Dendritic cell treated with granulocyte-macrophage colony-stimulating factor and Interleukin-4, amounts not matched to agents 40 ng/mL and 50 ng/mL, for 4 days (primary cell): ENCODE measurements at regions not wholly inside any gene's neighbourhood (a gene's known extent, or its start where the extent isn't known, plus 50 kb on each side); places are given as distances from the start of the nearest gene placed in this dataset.
"Not testable (repeated sequence)": the region's sequence is repeated elsewhere in the genome, so short reads cannot be mapped to it uniquely, and the experiment has no call there.

Experiments used
- H3K27ac Mint-ChIP-seq: one replicate; pipeline ENCODE4 v1.8.0; 2022; ENCODE audit warnings: mild to moderate bottlenecking, mixed read lengths
- H3K27me3 Mint-ChIP-seq: one replicate; pipeline ENCODE4 v1.8.0; 2022; ENCODE audit warnings: mild to moderate bottlenecking, mixed read lengths
- H3K36me3 Mint-ChIP-seq: one replicate; pipeline ENCODE4 v1.8.0; 2022; ENCODE audit warnings: low read depth, mixed read lengths
- H3K4me1 Mint-ChIP-seq: one replicate; pipeline ENCODE4 v1.8.0; 2022; ENCODE audit warnings: low read depth, mixed read lengths
- H3K4me3 Mint-ChIP-seq: one replicate; pipeline ENCODE4 v1.8.0; 2022; ENCODE audit warnings: mild to moderate bottlenecking, moderate library complexity, mixed read lengths
- H3K9me3 Mint-ChIP-seq: one replicate; pipeline ENCODE4 v1.8.0; 2022; ENCODE audit warnings: mixed read lengths
- intact Hi-C: fragments of 100-400 bp; cut with micrococcal nuclease; formaldehyde crosslinking; loops from one replicate; pipeline ENCODE4 v1.15.0; 2022

DNA sequence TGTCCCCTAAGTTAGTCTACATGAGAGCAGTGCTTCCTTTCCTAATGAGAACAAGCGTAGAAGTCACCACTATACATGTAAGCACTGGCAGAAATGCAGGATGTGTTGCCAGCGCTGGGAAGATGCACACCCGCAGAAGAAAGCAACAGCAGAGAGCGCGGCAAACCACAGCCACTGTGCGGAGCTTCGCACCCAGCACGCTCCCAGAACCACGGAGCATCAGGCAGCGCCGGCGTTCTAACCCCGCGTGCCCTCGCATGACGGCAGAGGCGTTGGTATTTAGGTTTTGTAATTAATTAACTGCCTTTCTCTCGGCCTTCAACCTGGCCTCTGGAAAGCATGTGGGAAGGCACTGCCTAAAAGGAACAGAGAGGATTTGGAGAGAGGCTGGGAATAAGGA is 69.1 kb downstream of the OLIG1 start:
- Mint-ChIP-seq H3K4me1 (no peaks in the 10 kb centered on the region), H3K27ac (no peak overlapping the region), H3K36me3 (no peaks in the 10 kb centered on the region), H3K4me3 (no peak overlapping the region), H3K27me3 (peaks cover 10% of the 10 kb centered on the region), H3K9me3 (no peaks in the 10 kb centered on the region)
- intact Hi-C loops, result no loop called here

DNA sequence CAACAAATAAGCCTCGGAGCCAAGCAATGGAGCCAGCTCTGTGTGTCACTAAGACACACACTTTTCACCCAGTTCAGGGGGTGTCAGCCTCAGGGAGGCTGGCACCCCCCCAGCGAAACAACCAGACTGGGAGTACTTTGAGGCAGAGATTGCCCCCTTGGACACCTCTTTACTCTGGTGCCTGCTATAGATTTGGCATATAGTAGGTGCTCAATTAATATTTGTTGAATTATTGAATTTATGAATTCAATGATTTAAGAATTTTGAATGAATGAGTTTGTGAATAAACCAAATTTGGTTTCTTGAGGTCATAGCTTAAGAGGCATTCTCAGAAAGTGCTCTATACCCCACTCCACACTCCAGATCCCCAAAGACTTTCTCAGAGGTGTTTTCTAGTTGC is 70.3 kb downstream of the OLIG1 start:
- Mint-ChIP-seq H3K9me3 (no peaks in the 10 kb centered on the region), H3K27ac (no peak overlapping the region), H3K4me3 (no peak overlapping the region), H3K27me3 (peaks cover 11% of the 10 kb centered on the region), H3K36me3 (no peaks in the 10 kb centered on the region), H3K4me1 (no peaks in the 10 kb centered on the region)
- intact Hi-C loops, result no loop called here

DNA sequence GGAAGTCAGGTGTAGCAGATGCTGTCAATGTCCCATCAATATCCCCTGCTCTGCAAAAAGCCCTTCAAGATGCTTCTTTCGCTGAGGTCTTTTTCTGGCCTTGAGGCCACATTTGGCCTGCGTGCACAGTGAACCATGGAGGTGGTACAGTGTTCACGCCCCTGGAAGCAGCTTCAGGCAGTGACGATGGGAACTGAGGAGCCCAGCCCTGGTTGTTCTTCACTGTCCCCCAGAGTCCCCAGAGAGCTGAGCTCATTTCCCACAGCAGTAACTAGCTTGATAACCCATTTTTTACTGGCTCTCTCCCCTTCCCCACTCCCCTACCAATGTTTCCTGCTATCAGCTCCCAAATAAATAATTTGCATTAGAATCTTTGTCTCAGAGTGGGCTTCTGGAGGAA is 76.5 kb downstream of the OLIG1 start:
- H3K36me3 Mint-ChIP-seq, result no peaks in the 10 kb centered on the region
- no peaks in the 10 kb centered on the region for H3K9me3 Mint-ChIP-seq
- H3K4me1 Mint-ChIP-seq, result peaks cover 1% of the 10 kb centered on the region
- H3K27ac Mint-ChIP-seq, result no peak overlapping the region
- intact Hi-C loops, result no loop called here
- H3K27me3 Mint-ChIP-seq, result peaks cover 24% of the 10 kb centered on the region
- no peak overlapping the region for H3K4me3 Mint-ChIP-seq

GRCh38 chr21:33149181-33149580 is 79.2 kb downstream of the OLIG1 start:
- peaks cover 14% of the 10 kb centered on the region for H3K4me1 Mint-ChIP-seq
- intact Hi-C loops, result no loop called here
- H3K27ac Mint-ChIP-seq, result no peak overlapping the region
- H3K4me3 Mint-ChIP-seq, result no peak overlapping the region
- H3K27me3 Mint-ChIP-seq, result peaks cover 40% of the 10 kb centered on the region
- H3K9me3 Mint-ChIP-seq, result no peaks in the 10 kb centered on the region
- H3K36me3 Mint-ChIP-seq, result no peaks in the 10 kb centered on the region

DNA sequence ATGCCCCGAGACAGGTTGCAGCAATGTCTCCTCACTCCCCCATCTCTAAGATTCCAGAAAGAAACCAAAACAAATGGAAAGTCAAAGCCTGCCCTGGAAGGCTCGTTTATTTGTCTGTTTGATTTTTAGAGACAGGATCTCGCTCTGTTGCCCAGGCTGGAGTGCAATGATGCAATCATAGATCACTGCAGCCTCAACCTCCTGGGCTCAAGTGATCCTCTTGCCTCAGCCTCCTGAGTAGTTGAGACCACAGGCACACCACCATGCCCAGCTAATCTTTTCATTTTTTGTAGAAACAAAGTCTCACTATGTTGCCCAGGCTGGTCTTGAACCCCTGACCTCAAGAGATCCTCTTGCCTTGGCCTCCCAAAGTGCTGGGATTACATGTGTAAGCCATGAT is 78.8 kb upstream of the IFNAR2 start:
- Mint-ChIP-seq H3K4me1 (peaks cover 14% of the 10 kb centered on the region), H3K27me3 (peaks cover 36% of the 10 kb centered on the region)
- H3K27ac Mint-ChIP-seq, intact Hi-C loops, H3K9me3 Mint-ChIP-seq, H3K4me3 Mint-ChIP-seq, H3K36me3 Mint-ChIP-seq: not testable (repeated sequence)

GRCh38 chr21:33151941-33152731 is 77.6 kb upstream of the IFNAR2 start:
- Mint-ChIP-seq H3K4me1 (peaks cover 14% of the 10 kb centered on the region), H3K27ac (peak overlapping the region; percentile 70), H3K4me3 (peak overlapping the region; percentile 41), H3K36me3 (no peaks in the 10 kb centered on the region), H3K9me3 (no peaks in the 10 kb centered on the region), H3K27me3 (peaks cover 39% of the 10 kb centered on the region)
- intact Hi-C loops, result no loop called here

DNA sequence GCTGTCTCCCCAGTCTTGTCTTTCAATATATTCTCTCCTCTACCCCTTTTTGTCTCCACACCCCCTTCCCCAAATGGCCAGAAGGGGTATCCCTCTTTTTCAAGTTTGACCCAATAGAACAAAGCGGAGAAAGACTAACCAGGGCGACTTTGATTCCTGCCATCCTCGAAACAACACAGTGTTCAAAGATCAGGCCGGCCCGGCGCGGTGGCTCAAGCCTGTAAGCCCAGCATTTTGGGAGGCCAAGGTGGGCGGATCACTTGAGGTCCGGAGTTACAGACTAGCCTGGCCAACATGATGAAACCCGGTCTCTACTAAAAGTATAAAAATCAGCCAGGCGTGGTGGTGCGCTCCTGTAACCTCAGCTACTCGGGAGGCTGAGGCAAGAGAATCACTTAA is 77.0 kb upstream of the IFNAR2 start:
- intact Hi-C loops, result no loop called here
- H3K27me3 Mint-ChIP-seq, result peaks cover 42% of the 10 kb centered on the region

GRCh38 chr21:33155005-33155404 is 74.7 kb upstream of the IFNAR2 start:
- peaks cover 52% of the 10 kb centered on the region for H3K27me3 Mint-ChIP-seq
- H3K27ac Mint-ChIP-seq, result no peak overlapping the region
- H3K9me3 Mint-ChIP-seq, result peaks cover 12% of the 10 kb centered on the region
- no peak overlapping the region for H3K4me3 Mint-ChIP-seq
- intact Hi-C loops, result no loop called here
- H3K36me3 Mint-ChIP-seq, result no peaks in the 10 kb centered on the region
- H3K4me1 Mint-ChIP-seq, result peaks cover 14% of the 10 kb centered on the region

More for the DNA sequence above, 77.0 kb upstream of the IFNAR2 start:
- H3K4me1 Mint-ChIP-seq, result peaks cover 14% of the 10 kb centered on the region
- H3K4me3 Mint-ChIP-seq, result no peak overlapping the region
- no peaks in the 10 kb centered on the region for H3K36me3 Mint-ChIP-seq
- H3K9me3 Mint-ChIP-seq, result no peaks in the 10 kb centered on the region
- peak overlapping the region; percentile 70 for H3K27ac Mint-ChIP-seq

- H3K27me3 Mint-ChIP-seq, result peaks cover 53% of the 10 kb centered on the region
- peaks cover 14% of the 10 kb centered on the region for H3K4me1 Mint-ChIP-seq
- no peak overlapping the region for H3K27ac Mint-ChIP-seq
- H3K9me3 Mint-ChIP-seq, result peaks cover 12% of the 10 kb centered on the region
- intact Hi-C loops, result no loop called here
- H3K4me3 Mint-ChIP-seq, result no peak overlapping the region
- no peaks in the 10 kb centered on the region for H3K36me3 Mint-ChIP-seq
These were observed 74.3 kb upstream of the IFNAR2 start for GRCh38 chr21:33155422-33155821.

DNA sequence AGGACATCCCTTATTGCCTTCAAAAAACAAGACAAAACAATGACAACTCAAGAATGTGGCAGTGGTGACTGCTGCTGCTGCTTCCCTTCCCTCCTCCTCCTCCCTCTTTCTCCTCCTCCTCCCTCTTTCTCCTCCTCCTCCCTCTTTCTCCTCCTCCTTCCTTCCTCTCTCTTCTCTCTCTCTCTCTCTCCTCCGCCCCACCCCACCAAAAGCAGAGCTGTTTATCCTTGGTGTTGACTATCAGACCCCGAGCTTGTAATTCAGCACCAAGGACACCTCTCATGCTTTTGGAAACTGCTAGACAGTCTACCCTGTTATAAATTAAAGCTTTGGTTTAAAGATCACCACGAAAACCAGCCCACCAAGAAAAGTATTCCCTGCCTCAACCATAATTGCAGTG is 72.4 kb upstream of the IFNAR2 start:
- Mint-ChIP-seq H3K27ac (no peak overlapping the region), H3K36me3 (no peaks in the 10 kb centered on the region), H3K4me3 (no peak overlapping the region), H3K9me3 (peaks cover 12% of the 10 kb centered on the region), H3K4me1 (peaks cover 5% of the 10 kb centered on the region), H3K27me3 (peaks cover 53% of the 10 kb centered on the region)
- intact Hi-C loops, result no loop called here

- Mint-ChIP-seq H3K4me3 (no peak overlapping the region), H3K9me3 (peaks cover 12% of the 10 kb centered on the region), H3K27ac (no peak overlapping the region), H3K27me3 (peaks cover 45% of the 10 kb centered on the region), H3K4me1 (no peaks in the 10 kb centered on the region), H3K36me3 (no peaks in the 10 kb centered on the region)
- intact Hi-C loops, result no loop called here
These were observed 71.1 kb upstream of the IFNAR2 start for GRCh38 chr21:33158654-33159053.

- Mint-ChIP-seq H3K9me3 (peaks cover 12% of the 10 kb centered on the region), H3K36me3 (no peaks in the 10 kb centered on the region), H3K4me1 (no peaks in the 10 kb centered on the region), H3K27me3 (peaks cover 45% of the 10 kb centered on the region), H3K4me3 (no peak overlapping the region), H3K27ac (no peak overlapping the region)
- intact Hi-C loops, result no loop called here
These were observed 67.2 kb upstream of the IFNAR2 start for GRCh38 chr21:33162436-33162951.

- Mint-ChIP-seq H3K4me3 (no peak overlapping the region), H3K27ac (no peak overlapping the region), H3K4me1 (peaks cover 18% of the 10 kb centered on the region), H3K27me3 (peaks cover 39% of the 10 kb centered on the region), H3K36me3 (no peaks in the 10 kb centered on the region), H3K9me3 (peaks cover 9% of the 10 kb centered on the region)
- intact Hi-C loops, result no loop called here
These were observed 60.9 kb upstream of the IFNAR2 start for GRCh38 chr21:33168886-33169285.

DNA sequence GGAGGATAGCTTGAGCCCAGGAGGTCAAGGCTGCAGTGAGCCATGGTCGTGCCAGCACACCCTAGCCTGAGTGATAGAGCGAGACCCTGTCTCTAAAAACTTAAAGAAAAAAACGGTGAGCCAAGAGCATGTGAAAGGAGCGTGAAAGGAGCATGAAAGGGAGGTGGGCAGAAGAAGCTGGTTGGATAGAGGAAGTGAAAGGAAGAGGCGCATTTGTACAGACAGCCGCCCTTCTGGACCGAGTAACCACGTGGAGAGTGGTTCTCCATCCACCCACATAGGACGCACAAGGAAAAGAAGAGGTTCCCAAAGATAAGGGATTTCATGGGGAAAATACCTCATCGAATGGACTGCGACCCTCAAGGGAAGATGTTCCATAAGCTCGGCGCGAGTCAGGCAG is 60.4 kb upstream of the IFNAR2 start:
- Mint-ChIP-seq H3K27ac (no peak overlapping the region), H3K36me3 (no peaks in the 10 kb centered on the region), H3K9me3 (peaks cover 9% of the 10 kb centered on the region), H3K27me3 (peaks cover 38% of the 10 kb centered on the region), H3K4me1 (peaks cover 18% of the 10 kb centered on the region), H3K4me3 (no peak overlapping the region)
- intact Hi-C loops, result no loop called here
